ENCODE measurements at regions not wholly inside any gene's neighbourhood (a gene's known extent, or its start where the extent isn't known, plus 50 kb on each side); places are given as distances from the start of the nearest gene placed in this dataset.

- H3K36me3 Mint-ChIP-seq (ENCODE audit: low read depth), result no peaks in the 10 kb centered on the region
- intact Hi-C loops (cut with micrococcal nuclease), result no loop called here
- H3K27me3 Mint-ChIP-seq, result no peaks in the 10 kb centered on the region
- H3K4me1 Mint-ChIP-seq (ENCODE audit: low read depth), result no peaks in the 10 kb centered on the region
- H3K9me3 Mint-ChIP-seq, result peaks cover 1% of the 10 kb centered on the region
- H3K27ac Mint-ChIP-seq, result no peak overlapping the region
- ATAC-seq (no peak), DNase-seq (no peak)
- POLR2A ChIA-PET, result no interaction called here
- CTCF ChIA-PET, result no interaction called here
- TF ChIP-seq CTCF (IDR thresholded peaks at IDR 0.05), result no peak
- H3K4me3 Mint-ChIP-seq, result no peak overlapping the region
These were observed 375.7 kb downstream of the CAAP1 start for GRCh38 chr9:26516773-26517343.

GRCh38 chr9:26513730-26514129, 378.9 kb downstream of the CAAP1 start:
- ChIA-PET CTCF (no interaction called here), POLR2A (no interaction called here)
- TF ChIP-seq CTCF (IDR thresholded peaks at IDR 0.05), result no peak
- Mint-ChIP-seq H3K27ac (no peak overlapping the region), H3K9me3 (peaks cover 3% of the 10 kb centered on the region), H3K4me3 (no peak overlapping the region), H3K27me3 (no peaks in the 10 kb centered on the region), H3K36me3 (ENCODE audit: low read depth) (no peaks in the 10 kb centered on the region), H3K4me1 (ENCODE audit: low read depth) (no peaks in the 10 kb centered on the region)
- intact Hi-C loops (cut with micrococcal nuclease), result no loop called here
- DNase-seq (no peak), ATAC-seq (no peak)

GRCh38 chr9:26510137-26510536, 382.5 kb downstream of the CAAP1 start:
- Mint-ChIP-seq H3K27ac (no peak overlapping the region), H3K4me1 (ENCODE audit: low read depth) (no peaks in the 10 kb centered on the region), H3K4me3 (no peak overlapping the region), H3K27me3 (no peaks in the 10 kb centered on the region), H3K9me3 (peaks cover 3% of the 10 kb centered on the region), H3K36me3 (ENCODE audit: low read depth) (no peaks in the 10 kb centered on the region)
- TF ChIP-seq CTCF (IDR thresholded peaks at IDR 0.05), result no peak
- intact Hi-C loops (cut with micrococcal nuclease), result no loop called here
- POLR2A ChIA-PET, result no interaction called here
- no peak for ATAC-seq
- DNase-seq, result no peak
- CTCF ChIA-PET, result no interaction called here

- Mint-ChIP-seq H3K27me3 (no peaks in the 10 kb centered on the region), H3K4me3 (no peak overlapping the region), H3K36me3 (ENCODE audit: low read depth) (no peaks in the 10 kb centered on the region), H3K4me1 (ENCODE audit: low read depth) (no peaks in the 10 kb centered on the region), H3K27ac (no peak overlapping the region), H3K9me3 (peaks cover 1% of the 10 kb centered on the region)
- ChIA-PET CTCF (no interaction called here), POLR2A (interaction anchor here (0.6 kb wide), 1 partner anchor 131 kb away, joined by 3 read pairs; no protein-coding TSS in a partner anchor)
- intact Hi-C loops (cut with micrococcal nuclease), result no loop called here
- DNase-seq, result no peak
- TF ChIP-seq CTCF (IDR thresholded peaks at IDR 0.05), result no peak
- no peak for ATAC-seq
These were observed 383.7 kb downstream of the CAAP1 start for GRCh38 chr9:26508897-26509296.

- ATAC-seq (no peak), DNase-seq (no peak)
- H3K36me3 Mint-ChIP-seq (ENCODE audit: low read depth), result no peaks in the 10 kb centered on the region
- ChIA-PET POLR2A (no interaction called here), CTCF (no interaction called here)
- no peak overlapping the region for H3K4me3 Mint-ChIP-seq
- H3K9me3 Mint-ChIP-seq, result no peaks in the 10 kb centered on the region
- no peaks in the 10 kb centered on the region for H3K27me3 Mint-ChIP-seq
- no peaks in the 10 kb centered on the region for H3K4me1 Mint-ChIP-seq (ENCODE audit: low read depth)
- intact Hi-C loops (cut with micrococcal nuclease), result no loop called here
- H3K27ac Mint-ChIP-seq, result no peak overlapping the region
- no peak for TF ChIP-seq CTCF (IDR thresholded peaks at IDR 0.05)
These were observed 388.5 kb downstream of the CAAP1 start for GRCh38 chr9:26504057-26504456.
